Smooth muscle cell (in vitro differentiated cells): ENCODE measurements at regions not wholly inside any gene's neighbourhood (a gene's known extent, or its start where the extent isn't known, plus 50 kb on each side); places are given as distances from the start of the nearest gene placed in this dataset.

Experiments used
- DNase-seq: peaks from one replicate; lab custom pipeline; 2025; ENCODE audit not compliant: unreplicated experiment; lab: John Stamatoyannopoulos, UW
- H2AFZ ChIP-seq: fragments of 200-600 bp; sonication (generic); 2 replicates; pipeline ENCODE4 v1.6.0; 2016; ENCODE audit warnings: antibody characterized with exemption, low read depth, mild to moderate bottlenecking
- H3F3A ChIP-seq: fragments of 200-600 bp; sonication (generic); 2 replicates; pipeline ENCODE4 v1.6.0; 2017; ENCODE audit warnings: antibody characterized with exemption, low read depth
- H3K27ac ChIP-seq: fragments of 200-600 bp; sonication (generic); 2 replicates; pipeline ENCODE4 v1.5.1; 2016; ENCODE audit warnings: low read depth, mild to moderate bottlenecking
- H3K27me3 ChIP-seq: fragments of 200-600 bp; sonication (generic); 2 replicates; pipeline ENCODE4 v1.6.1; 2016; ENCODE audit warnings: low read depth, mild to moderate bottlenecking
- H3K36me3 ChIP-seq: fragments of 200-600 bp; sonication (generic); 2 replicates; pipeline ENCODE4 v1.5.1; 2016; ENCODE audit warnings: low read depth
- H3K4me1 ChIP-seq: fragments of 200-600 bp; sonication (generic); 2 replicates; pipeline ENCODE4 v1.5.1; 2016; ENCODE audit warnings: low read depth
- H3K4me2 ChIP-seq: fragments of 200-600 bp; sonication (generic); 2 replicates; pipeline ENCODE4 v1.6.0; 2016; ENCODE audit warnings: mild to moderate bottlenecking
- H3K4me3 ChIP-seq: fragments of 200-600 bp; sonication (generic); 2 replicates; pipeline ENCODE4 v1.5.1; 2016; ENCODE audit warnings: mild to moderate bottlenecking
- H3K79me2 ChIP-seq: fragments of 200-600 bp; sonication (generic); 2 replicates; pipeline ENCODE4 v1.6.0; 2016; ENCODE audit warnings: low read depth, mild to moderate bottlenecking
- H3K9ac ChIP-seq: fragments of 200-600 bp; sonication (generic); 2 replicates; pipeline ENCODE4 v1.6.0; 2016; ENCODE audit warnings: low read depth
- H3K9me3 ChIP-seq: fragments of 200-600 bp; sonication (generic); replicated peaks from 2 replicates; pipeline ENCODE4 v1.5.1; 2016; ENCODE audit warnings: low read depth
- H4K20me1 ChIP-seq: fragments of 200-600 bp; sonication (generic); 2 replicates; pipeline ENCODE4 v1.6.0; 2016; ENCODE audit warnings: low read depth
- CTCF ChIP-seq: fragments of 200-600 bp; sonication (generic); IDR thresholded peaks from 2 replicates; pipeline ENCODE4 v1.5.1; 2017; ENCODE audit warnings: borderline replicate concordance, mild to moderate bottlenecking, antibody characterized with exemption; ENCODE audit not compliant: insufficient read depth, poor library complexity, severe bottlenecking
- WGBS: methylation state at CpG from one replicate; pipeline ENCODE4 v1.1.7; 2016; ENCODE audit warnings: low lambda C conversion rate; 5-methylcytosine and 5-hydroxymethylcytosine counted together

GRCh38 chr12:46109343-46110222, 119.2 kb upstream of the SCAF11 start:
- no peaks in the 10 kb centered on the region for H3K4me1 ChIP-seq
- no peaks in the 10 kb centered on the region for H3K79me2 ChIP-seq
- DNase-seq, result no peak
- no peaks in the 10 kb centered on the region for H4K20me1 ChIP-seq
- no peaks in the 10 kb centered on the region for H3F3A ChIP-seq
- H3K4me3 ChIP-seq, result no peak overlapping the region
- H2AFZ ChIP-seq, result no peak overlapping the region
- no peaks in the 10 kb centered on the region for H3K9me3 ChIP-seq
- TF ChIP-seq CTCF, result no peak
- WGBS, result 85% methylated on average over 9 of the region's 9 CpGs
- no peaks in the 10 kb centered on the region for H3K36me3 ChIP-seq
- H3K27ac ChIP-seq, result no peak overlapping the region
- H3K9ac ChIP-seq, result no peak overlapping the region
- H3K4me2 ChIP-seq, result no peak overlapping the region
- H3K27me3 ChIP-seq, result no peaks in the 10 kb centered on the region

DNA sequence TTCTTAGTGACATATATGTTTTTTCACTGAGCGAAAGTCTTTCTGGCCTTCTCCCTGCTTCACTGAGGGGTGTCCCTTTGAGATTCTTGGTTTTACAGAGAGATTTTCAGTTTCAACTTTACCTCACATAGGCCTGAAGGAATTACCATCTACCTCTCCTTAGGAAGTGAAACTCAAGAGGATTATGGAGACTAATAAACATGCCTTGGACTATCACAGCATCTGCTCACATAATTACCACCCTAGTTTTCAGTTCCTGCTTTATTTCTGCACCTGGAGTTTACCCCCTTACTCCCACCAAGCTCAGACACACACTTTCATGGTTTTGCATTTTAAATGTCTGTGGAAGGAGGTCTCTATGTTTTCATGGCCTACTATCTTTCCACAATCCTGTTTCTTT, 118.3 kb upstream of the SCAF11 start:
- H4K20me1 ChIP-seq, result no peaks in the 10 kb centered on the region
- H3K4me1 ChIP-seq, result no peaks in the 10 kb centered on the region
- H3K4me2 ChIP-seq, result no peak overlapping the region
- TF ChIP-seq CTCF, result no peak
- no peak overlapping the region for H3K4me3 ChIP-seq
- H3K27ac ChIP-seq, result no peak overlapping the region
- H3K79me2 ChIP-seq, result no peaks in the 10 kb centered on the region
- H3K9me3 ChIP-seq, result no peaks in the 10 kb centered on the region
- H3K27me3 ChIP-seq, result no peaks in the 10 kb centered on the region
- no peak for DNase-seq
- H3K9ac ChIP-seq, result no peak overlapping the region
- H3F3A ChIP-seq, result no peaks in the 10 kb centered on the region
- H3K36me3 ChIP-seq, result no peaks in the 10 kb centered on the region
- 89% methylated on average over 1 of the region's 1 CpG for WGBS
- H2AFZ ChIP-seq, result no peak overlapping the region

- Histone ChIP-seq H3K4me1 (no peaks in the 10 kb centered on the region), H3K27ac (no peak overlapping the region), H3K4me2 (no peak overlapping the region), H3K4me3 (no peak overlapping the region), H3F3A (no peaks in the 10 kb centered on the region), H2AFZ (peak overlapping the region; percentile 59), H3K79me2 (no peaks in the 10 kb centered on the region), H4K20me1 (no peaks in the 10 kb centered on the region), H3K36me3 (no peaks in the 10 kb centered on the region), H3K9ac (no peak overlapping the region), H3K27me3 (no peaks in the 10 kb centered on the region), H3K9me3 (no peaks in the 10 kb centered on the region)
- no peak for DNase-seq
- 85% methylated on average over 2 of the region's 2 CpGs for WGBS
- no peak for TF ChIP-seq CTCF
These were observed 117.2 kb upstream of the SCAF11 start for GRCh38 chr12:46107591-46107990.

- WGBS, result 92% methylated on average over 2 of the region's 2 CpGs
- H3K4me1 ChIP-seq, result no peaks in the 10 kb centered on the region
- no peak overlapping the region for H3K4me2 ChIP-seq
- no peak overlapping the region for H3K4me3 ChIP-seq
- no peaks in the 10 kb centered on the region for H3K79me2 ChIP-seq
- no peak overlapping the region for H3K27ac ChIP-seq
- H3K9ac ChIP-seq, result no peak overlapping the region
- H3K36me3 ChIP-seq, result no peaks in the 10 kb centered on the region
- H2AFZ ChIP-seq, result no peak overlapping the region
- no peak for TF ChIP-seq CTCF
- no peaks in the 10 kb centered on the region for H3K9me3 ChIP-seq
- H3F3A ChIP-seq, result no peaks in the 10 kb centered on the region
- no peaks in the 10 kb centered on the region for H3K27me3 ChIP-seq
- DNase-seq, result no peak
- no peaks in the 10 kb centered on the region for H4K20me1 ChIP-seq
These were observed 115.4 kb upstream of the SCAF11 start for GRCh38 chr12:46105735-46106134.
